NCI-H510A (cell line): ENCODE measurements at regions not wholly inside any gene's neighbourhood (a gene's known extent, or its start where the extent isn't known, plus 50 kb on each side); places are given as distances from the start of the nearest gene placed in this dataset.
"Not testable (repeated sequence)": the region's sequence is repeated elsewhere in the genome, so short reads cannot be mapped to it uniquely, and the experiment has no call there.

Experiments used
- DNase-seq: peaks from one replicate; lab custom pipeline; 2025; lab: John Stamatoyannopoulos, UW

DNA sequence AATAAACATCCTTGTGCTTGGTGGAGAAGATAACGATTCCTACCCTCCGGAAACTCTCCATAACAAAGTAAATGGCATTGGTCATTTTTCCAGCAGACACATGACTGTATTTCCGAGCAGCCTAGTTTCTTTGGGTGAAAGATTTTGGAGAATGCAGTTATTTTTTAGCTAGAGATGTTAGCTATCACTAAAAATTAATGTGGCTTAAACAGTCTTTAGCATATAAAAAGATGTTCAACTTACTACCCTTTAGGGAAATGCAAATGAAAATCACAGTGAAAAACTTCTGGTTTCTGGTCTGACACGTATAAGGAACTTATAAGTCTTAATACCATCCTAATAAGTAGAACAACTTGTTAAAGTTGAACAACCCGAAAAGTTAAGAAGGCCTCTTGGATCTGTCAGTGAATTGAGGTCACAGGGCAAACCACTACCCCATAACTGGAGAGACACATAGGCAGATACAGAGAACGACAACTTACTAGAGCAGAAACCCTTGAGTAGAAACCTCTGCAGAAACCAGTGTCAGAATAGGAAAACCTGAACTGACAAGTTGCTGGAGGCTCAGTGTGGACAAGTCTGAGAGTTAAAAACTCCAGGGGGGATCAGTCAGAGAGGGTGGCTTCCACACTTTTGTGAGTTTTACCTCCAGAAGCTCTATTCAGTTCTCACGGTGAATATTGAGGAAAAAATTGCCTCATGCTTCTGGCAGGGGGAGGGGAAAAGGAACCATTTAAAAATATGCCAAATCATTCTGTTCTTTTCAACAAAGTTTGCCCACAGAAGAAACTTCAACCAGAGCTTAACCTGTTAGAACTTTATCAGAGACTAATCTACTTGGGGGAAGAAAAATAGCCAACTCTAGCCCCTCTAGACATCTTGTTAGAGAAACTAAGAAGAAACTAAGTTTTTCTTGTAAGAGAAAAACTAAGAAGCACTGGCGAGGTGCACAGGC is 325.2 kb upstream of the RPS23 start:
- DNase-seq: no peak

DNA sequence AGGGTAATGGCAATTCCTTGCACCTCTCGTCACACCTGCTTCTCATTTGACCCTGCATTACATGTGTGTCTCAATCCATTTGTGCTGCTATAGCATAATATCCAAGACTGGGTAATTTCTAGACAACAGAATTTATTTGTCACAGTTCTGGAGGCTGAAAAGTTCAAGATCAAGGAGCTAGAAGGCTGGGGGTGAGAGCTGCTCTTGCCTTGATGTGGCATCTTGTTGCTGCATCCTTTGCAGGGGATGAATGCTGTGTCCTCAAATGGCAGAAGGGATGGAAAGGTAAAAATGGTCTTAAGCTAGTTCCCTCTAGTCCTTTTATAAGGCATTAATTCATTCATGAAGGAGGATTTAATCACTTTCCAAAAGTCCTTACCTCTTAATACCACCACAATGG is 323.7 kb upstream of the RPS23 start:
- no peak for DNase-seq

DNA sequence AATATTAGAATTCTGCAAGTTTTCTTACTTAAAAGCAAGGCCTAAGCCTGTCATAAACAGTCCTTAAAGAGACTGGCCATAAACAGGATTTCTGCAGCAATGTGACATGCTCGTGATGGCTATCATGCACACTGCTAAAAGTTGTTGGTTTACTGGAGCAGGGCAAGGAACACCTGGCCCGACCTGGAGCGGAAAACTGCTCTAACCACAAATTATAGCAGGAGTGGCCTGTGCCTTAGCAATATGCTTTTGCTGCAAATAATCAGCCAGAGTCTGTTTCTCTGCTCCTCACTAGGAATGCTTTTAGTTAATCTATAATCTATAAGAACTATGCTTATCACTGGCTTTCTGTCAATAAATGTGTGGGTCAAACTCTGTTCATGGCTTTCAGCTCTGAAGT is 322.9 kb upstream of the RPS23 start:
- DNase-seq: no peak

DNA sequence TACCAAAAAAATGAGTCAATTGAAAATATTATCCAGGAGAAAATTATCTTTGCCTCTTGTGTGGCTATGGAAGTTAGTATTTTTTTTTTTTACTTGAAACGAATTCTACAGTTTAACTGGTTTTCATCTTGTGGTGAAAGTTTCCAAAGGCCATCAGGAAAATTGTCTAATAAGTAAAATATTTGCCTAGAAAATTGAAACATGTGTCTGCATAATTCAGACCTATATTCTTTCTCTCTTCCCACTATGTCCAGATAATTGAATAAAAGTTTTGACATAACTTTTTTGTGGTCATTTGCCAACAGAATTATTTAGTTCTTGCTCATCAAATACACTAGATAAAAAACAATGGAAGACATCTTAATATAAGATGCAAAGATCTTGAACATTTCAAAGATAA is 321.5 kb upstream of the RPS23 start:
- DNase-seq: no peak

DNA sequence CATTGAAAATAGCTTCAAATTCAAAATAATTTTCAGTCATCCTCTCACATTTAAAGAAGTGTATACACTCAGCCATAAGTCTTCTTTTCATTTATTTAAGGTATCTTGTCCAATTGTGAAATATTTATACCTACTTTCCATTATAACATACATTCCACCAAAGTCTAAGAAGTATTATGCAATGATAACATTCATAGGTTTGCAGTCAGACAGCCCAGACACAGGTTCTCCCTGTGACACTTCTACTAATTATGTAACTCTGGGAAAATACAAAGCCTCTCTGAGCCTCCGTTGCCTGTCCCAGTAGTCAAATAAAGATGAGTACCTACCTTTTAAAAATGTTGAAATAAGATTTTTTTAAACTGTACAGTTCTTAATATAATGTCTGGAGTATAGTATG is 320.9 kb upstream of the RPS23 start:
- DNase-seq: no peak

DNA sequence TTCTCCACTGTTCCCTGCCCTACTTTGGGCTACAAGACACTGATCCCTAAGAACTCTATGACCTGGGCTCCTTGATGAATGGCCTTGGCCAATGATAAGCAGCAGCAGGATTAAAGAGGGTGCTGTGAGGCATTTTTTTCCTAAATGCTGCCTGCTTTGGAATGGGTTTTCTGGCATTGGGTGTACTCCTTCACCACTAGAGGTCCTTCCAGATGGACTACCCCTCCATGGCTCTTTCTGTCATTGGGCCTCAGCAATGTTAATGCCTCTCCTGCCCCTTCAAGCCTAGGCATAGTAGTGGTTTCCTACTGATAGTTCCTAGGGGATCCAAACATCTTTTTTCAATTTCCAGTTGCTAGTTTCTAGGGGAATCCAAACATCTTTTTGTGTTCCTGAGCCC is 319.3 kb upstream of the RPS23 start:
- DNase-seq: no peak

DNA sequence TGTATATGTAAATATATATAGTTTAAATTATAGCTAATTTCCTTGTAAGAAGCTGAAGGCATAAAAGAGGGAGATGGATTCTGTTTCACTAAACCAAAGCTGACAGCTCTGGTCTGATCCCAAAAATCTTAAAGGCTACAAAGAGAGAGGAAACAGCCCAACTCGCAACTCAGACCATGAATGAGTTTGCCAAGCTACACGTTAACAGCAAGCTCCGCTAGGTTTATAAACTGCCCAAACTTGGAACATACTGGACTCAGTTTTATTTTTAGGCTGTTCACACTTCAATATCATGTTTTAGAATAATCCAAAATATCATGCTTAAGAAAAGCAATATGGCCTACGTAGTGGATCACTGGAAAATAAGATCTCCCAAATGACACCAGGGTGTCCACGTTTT is 318.3 kb upstream of the RPS23 start:
- DNase-seq: no peak

DNA sequence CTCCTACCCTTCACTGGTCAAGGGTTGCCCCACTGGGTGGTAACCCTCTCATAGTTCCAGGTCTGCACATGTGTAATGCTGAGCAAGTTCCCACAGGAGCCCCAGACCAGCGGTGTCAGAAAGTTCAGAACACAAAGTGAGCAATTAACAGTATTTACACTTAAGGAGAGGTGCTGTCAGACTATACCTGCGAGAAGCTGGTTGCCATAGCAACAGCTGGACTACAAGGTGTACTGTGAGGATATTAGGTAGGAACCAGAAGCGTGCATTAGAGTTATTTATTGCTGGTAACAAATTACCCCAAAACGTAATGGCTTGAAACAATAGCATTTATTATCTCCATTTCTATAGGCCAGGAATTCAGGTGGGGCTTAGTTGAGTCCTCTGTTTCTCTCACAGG is 317.0 kb upstream of the RPS23 start:
- DNase-seq: no peak

DNA sequence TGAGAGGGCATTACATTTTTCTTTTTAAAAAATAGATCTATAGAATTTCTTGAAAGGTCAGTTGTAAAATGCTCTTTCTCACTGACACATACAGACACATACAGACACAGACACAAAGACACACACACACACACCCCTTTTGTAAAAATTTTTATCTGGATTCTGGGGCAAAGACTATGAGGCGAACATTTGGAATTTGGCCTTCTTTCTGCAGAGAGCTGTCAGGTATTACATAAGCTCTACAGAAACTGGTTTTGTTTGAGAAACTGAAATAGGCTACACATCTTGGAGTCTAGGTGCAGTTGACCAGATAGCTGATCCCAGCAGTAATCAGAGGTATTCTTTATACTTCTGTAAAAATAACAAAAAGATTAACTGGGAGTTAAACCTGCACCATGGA is 315.9 kb upstream of the RPS23 start:
- no peak for DNase-seq

DNA sequence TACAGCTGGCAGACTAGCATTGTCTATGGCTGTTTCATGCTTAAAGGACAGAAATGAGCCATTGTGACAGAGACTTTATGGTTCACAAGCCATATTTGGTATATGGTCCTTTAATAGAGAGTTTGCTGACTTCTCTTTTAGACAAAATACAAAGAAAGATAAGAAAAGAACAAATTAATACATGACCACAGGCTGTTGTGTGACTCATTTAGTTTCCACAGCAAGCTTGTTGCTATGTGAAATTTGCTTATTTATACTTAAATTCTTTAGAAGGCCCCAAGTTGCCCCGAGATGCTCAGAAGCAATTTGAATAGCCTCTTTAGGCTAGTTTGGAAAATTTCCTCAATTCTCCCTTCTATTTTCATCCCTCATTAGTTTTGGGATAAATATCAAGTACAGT is 315.3 kb upstream of the RPS23 start:
- DNase-seq: no peak

DNA sequence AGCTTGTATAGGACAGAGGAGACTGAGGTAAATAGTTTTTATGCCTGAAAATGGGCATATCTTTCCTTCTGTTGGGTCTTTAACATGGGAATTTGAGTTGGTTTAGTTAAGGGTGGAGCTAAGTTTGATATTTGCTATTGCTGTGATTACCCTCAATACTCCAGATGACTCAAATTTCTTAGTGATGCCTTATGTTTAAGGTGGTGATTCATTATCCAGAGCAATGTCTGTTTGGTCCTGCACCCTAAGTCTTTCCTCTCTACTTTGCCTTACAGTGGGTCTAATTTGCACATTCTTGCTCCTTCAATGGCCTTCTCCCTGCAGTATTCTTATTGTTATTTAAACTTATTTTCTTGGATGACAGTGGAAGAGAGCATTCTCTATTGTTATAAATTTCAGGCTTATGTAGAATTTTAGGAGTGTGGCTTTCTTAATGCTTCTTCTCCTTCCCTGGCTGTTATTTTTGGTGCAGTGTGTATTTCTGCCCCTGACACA is 312.9 kb upstream of the RPS23 start:
- no peak for DNase-seq

DNA sequence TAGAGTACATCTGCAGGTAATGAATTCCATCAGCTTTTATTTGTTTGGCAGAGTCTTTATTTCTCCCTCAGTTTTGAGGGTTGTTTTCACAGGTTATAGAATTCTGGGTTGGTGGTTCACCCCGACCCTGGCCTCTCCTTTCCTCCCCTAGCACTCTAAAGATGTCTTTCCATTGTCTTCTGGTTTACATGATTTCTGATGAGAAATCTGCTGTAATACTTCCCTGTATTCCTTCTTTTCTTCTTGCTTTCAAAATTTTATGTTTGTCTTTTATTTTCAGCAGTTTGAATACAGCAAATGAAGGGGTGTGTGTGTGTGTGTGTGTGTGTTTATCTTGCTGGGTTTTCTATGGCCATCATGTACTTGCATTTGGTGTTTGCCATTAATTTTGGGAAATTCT is 312.0 kb upstream of the RPS23 start:
- DNase-seq: no peak

DNA sequence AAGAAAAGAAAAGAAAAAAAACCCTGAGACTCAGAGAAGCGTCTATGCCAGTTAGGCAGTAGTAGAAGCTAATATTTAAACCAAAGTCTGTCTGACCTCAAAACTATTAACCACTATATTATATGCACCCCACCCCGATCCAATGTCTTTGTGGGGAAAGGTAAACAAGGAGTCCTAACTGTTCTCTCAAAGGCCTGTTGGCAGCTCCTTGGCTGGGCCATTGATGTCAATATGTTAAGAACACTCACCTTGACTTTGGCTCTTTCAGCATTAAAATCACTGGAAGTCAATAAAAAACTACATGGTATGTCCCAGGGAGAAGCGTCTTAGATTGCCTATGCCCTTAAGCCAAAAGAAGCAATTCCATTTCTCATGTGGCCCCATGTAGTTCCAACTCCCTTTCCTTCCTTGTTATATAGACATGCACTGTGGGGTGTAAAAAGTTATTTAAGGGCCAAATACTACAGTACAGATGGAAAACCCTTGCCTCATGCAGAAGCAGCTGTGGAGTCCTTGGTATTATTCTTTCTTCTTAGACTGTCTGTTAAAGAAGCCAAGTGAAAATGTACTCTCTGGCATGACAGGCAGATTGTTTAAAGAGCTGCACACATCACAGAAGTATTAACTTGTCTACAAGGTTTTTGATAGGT is 308.6 kb upstream of the RPS23 start:
- no peak for DNase-seq

DNA sequence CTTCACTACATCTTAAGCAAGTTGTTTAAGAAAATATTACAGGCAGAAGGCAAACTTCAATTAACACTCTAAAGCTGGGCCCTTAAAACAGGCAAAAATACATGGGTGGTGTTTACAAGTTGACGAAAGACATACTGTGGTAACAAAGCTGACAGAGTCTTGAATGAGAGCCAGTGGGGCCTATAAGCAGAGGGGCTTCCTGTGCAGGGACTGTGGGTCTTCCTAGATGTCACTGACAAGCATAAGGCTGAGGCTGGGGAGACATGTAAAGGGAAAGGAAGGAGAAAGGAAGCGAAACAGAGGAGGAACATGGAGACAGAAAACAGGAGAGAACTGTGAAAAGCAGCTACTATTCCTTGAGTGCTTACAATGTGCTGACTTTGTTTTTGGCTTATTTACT is 308.0 kb upstream of the RPS23 start:
- no peak for DNase-seq

DNA sequence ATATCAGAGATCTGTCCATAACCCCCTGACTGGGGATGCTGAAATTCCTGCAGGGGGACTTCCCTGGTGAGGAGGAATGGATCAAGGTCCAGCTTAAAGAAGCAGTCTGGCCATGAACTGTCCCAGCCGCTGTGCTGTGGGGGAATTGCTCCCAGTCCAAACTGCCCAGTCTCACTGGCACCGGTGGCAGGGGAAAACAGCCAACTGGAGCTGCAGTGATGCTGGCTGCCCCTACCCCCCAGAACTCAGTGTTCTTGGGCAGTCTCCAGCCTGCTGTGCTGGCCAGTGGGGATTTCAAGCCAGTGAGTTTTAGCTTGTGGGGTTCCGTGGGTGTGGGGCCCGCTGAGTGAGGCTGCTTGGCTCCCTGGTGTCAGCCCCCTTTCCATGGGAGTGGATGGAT is 306.5 kb upstream of the RPS23 start:
- no peak for DNase-seq

DNA sequence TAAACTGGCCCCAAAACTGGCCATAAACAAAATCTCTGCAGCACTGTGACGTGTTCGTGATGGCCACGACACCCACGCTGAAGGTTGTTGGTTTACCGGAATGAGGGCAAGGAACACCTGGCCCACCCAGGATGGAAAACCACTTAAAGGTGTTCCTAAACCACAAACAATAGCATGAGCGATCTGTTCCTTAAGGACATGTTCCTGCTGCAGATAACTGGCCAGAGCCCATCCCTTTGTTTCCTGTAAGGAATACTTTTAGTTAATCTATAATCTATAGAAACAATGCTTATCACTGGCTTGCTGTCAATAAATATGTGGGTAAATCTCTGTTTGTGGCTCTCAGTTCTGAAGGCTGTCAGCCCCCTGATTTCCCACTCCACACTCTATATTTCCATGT is 305.2 kb upstream of the RPS23 start:
- not testable (repeated sequence) for DNase-seq

DNA sequence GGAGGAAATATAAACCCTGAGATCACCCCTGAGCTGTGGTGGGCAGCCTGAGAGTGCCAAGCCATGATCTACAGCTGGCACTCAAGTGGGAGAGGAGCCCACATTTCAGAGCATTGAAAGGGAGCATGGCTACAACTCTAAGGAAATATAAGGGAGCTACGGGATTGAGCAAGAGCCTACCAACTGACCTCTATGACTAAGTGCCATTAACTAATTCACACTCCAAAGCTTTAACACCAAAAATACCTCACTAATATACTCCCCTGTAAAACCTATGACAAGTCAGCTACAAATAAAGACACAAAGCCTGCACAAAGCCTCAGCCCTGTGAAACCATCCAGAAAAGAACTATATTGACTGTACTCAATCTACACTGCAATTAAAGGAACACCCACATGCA is 286.8 kb upstream of the RPS23 start:
- no peak for DNase-seq

DNA sequence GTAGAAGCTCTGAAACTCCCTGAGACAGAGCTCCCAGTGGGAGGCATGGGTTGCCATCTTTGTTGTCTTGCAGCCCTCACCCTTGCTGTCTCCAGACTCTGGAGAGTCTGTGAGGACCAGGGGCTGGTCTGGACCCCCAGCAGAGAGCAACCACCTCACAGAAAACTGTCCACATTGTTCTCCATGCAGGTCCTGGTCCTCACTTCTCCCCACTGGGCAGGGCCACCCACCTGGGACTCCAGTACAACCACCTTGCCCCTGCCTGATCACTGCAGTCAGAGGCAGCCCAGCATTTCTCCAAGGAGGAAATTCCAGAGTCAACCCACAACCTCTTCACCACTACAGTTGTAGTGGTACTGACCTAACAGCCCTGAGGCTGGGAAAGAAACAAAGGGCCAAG is 285.6 kb upstream of the RPS23 start:
- DNase-seq: no peak

DNA sequence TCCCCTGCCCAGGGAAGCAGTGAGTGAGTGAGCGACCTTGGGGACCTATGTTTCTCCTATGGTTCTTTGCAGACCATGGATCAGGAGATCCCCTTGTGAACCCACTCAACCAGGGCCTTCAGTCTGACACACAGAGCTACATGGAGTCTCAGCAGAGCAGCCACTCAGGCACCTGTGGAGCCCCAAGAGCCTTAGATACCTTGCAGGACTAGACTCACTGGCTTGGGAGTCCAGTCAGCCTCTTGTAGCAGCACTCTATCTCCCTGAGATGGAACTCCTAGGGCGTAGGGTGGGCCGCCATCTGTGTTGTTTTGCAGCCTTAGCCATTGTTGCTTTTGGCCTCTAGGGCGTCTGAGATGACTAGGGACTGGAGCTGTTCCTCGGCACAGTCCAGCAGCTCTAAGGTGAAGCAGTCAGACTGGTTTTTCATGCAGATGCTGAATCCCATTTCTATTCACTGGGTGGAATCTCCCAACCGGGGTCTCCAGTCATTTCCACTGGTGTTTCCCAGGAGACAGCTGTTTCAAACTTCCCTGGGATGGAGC is 284.6 kb upstream of the RPS23 start:
- DNase-seq: no peak

DNA sequence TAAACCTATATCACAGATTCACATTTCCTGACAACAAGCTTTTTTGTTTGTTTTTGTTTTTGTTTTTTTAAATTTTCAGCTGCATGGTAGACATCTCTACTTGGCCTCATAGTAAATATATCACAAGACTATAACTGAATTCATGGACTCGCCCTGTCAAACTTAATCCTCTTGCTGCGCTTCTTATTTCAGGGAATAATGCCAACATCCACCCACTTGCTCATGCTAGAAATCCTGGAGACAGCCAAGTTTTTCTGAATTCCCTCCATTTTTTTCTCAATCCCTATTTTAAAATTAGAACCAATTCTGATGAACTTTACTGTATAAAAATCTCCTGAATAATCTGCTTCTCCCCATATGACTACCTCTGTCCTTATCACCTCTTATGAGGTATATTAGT is 283.6 kb upstream of the RPS23 start:
- no peak for DNase-seq

DNA sequence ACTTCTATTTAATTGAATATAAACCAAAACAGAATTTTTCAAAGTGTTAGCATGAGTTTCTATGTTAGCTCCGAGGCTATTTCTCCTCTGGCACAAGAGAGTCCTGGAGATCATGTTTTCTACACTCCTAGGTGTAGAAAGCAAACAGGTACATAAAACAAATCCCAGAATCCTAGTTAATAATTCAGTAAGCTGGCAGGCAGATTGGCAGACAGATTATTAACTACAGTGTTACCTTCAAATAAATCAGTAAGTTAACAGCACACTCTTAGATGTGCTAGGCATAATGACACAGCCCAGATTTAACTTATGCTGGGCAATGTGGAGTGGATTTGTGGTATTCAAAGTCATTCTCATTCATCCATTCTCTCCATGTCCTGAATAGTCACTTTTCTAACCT is 282.8 kb upstream of the RPS23 start:
- no peak for DNase-seq

DNA sequence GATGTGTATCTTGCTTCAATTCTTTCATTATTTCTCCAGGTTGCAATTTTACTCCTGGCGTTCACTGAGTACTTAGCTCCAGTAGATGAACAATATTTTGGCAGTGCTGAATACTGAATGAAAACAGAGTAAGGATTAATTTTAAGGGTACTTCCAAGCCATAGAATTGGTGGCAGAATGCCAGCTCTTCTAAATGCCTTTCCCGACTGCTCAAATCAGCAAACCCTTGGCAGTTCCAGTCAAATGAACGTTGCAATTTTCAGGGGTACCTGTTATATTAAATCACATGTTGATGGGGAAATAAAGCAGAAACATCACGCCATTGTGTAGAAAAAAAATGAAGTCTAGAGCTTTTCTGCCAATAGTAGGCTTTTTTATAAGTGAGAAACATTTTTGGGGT is 282.4 kb upstream of the RPS23 start:
- no peak for DNase-seq

DNA sequence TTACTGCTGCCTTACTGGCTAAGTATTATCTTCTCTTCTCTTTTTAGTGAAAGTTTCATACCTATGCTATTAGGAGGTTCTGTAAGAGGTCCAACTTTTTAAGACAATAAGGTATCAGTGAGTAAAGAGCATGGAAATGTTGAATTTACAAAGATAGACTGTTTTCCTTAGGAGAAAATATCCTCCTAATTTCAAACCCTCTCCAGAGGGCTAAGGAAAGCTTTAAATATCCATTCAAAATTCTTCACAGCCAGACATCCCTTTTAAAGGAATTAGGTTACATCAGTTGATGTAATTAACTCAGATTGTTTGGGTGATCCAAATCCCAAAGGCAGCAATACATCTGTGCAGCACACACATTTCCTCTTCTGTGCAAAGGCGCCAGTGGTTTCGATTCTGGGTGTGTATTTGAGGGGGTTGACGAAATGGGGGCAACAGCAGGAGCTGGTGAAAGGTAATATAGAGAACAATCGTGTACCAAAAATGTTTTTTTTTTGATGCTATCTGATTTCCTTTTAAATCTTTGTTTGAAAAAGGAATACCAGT is 273.8 kb upstream of the RPS23 start:
- no peak for DNase-seq
